Left lobe of liver (tissue), 2 donors: ENCODE measurements at regions not wholly inside any gene's neighbourhood (a gene's known extent, or its start where the extent isn't known, plus 50 kb on each side); places are given as distances from the start of the nearest gene placed in this dataset.

ENCODE experiments used
- ATAC-seq: fragments of 200-7000 bp; cut with Tn5 transposase; one replicate; pipeline ENCODE4 v1.9.1; 2020; ENCODE audit warnings: mild to moderate bottlenecking, moderate library complexity
- DNase-seq: peaks from one replicate; pipeline ENCODE4 v3.0.0-alpha.2; 2020; ENCODE audit warnings: low spot score
- donor health status: DM: no; HTN: no; CAD: no; lungs with moderate emphysema.
- donor health status: DM: no; HTN: yes; CAD: no.

DNA sequence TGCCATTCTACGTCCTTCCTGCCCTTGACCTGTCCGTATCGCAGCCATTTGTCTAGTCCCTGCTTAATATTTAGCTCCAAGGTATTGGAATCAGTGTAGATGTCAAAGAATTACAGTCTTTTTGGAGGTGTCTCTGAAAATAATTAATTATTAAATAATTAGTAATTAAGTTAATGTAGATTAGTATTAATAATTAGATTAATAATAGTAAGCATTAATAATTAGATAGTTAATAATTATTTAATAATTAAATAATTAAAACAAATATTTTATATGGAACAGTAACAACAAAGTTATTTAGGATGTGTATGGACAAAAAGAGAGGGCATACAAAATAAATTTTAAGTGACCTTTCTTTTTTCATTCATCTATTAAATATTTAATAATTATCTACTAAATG lies 639.6 kb downstream of the AACS start:
- DNase-seq = no peak
- no peak for ATAC-seq

DNA sequence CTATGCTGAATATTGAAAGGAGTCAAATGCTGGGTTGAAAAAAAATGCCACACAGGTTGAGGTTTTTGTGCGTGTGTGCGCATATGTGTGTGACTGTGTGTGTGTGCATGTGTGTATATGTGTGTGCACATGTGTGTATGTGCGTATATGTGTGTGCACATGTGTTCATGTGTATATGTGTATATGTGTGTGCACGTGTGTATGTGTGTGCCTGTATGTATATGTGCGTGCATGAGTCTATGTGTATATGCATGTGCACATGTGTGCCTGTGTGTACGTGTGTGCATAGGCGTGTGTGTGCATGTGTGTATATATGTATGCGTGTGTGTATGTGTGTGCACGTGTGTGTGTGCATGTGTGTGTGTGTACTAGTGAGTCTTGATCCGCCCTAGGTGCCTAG lies 655.7 kb downstream of the AACS start:
- DNase-seq = no peak
- no peak for ATAC-seq

DNA sequence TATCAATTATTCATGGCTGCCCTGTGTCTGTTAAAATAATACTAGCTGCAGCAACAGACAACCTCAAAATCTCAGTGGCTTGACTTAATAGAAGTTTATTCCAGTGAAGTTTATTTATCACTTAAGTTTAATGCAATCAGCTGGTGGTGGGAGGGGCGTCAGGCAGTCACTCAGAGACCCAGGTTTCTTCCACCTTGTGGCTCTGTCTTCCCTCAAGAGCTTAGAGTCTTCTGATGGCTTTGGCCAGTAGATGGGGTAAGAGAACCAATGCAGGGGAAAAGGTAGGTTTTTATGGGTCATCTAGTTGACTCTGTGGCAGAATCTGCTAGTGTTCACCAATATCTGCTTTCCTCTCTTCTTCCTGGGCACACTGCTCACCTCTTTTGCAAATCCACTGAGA lies 668.9 kb downstream of the AACS start:
- DNase-seq (no peak), ATAC-seq (no peak)

DNA sequence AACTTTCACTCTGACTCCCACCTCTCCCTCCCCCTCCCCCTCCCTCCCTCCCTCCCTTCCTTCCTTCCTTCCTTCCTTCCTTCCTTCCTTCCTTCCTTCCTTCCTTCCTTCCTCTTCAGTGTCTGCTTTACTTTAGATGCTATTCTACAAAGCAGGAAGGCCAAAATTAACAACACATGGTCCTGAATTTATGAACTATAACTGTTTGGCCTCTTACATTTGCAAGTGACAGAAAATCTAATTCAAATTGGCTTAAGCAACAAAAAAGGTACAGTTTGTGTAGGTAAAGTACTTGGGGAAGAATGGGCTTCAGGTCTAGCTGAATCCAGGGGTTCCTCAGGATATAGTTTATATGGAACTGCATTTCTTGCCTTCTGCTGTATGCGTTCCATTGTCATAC lies 673.0 kb downstream of the AACS start:
- ATAC-seq (no peak), DNase-seq (no peak)

DNA sequence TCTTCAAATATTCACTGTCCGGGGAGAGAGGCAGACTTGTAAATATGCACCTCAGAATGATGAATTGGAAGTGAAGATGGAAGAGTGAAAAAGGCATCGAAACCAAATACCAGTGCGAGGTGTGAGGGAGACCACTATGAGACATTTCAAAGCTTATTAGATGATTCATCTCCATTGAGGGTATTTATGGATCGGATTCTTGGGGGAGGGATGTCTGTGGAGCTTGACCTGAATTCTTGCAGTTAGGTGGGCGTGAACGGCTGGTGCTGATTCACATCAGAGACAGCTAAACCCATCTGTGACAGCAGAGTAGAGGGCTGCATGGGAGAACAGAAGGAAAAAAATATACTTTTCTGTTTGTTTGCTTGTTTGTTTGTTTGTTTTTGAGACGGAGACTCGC lies 677.2 kb downstream of the AACS start:
- ATAC-seq (no peak), DNase-seq (no peak)

DNA sequence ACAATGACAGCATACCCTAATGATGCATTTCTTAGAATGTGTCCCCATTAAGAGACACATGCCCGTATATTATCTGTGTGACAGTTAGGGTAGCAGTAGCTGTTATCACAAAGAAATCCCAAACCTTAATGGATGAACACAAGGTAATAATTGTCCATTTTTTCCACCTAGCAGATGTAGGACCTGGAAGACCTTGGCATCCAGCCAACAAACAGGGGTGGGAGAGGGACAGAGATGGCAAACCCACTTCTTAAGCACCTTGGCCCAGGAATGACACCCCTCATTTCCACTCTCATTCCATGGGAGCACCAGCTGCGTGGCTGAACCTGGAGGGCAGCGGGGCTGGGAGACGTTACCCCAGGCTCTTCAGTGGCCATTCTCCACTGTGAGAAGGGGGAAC lies 679.0 kb downstream of the AACS start:
- no peak for ATAC-seq
- DNase-seq = no peak

DNA sequence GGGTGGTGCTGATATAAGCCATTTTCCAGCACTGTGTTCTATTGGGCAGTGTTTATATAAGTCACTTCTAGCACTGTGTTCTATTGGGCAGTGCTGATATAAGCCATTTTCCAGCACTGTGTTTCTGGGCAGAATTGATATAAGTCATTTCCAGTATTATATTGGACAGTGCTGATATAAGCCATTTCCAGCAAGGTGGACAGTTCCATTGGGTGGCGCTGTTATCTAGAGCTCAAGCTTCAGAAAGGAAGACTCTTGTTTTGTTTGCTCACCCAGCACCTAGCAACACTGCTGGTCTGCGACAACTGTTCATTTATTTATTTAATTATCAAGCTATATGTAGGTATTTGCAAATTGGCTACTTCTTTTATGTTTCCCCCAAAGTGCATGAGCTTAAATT lies 690.3 kb downstream of the AACS start:
- no peak for ATAC-seq
- DNase-seq = no peak

DNA sequence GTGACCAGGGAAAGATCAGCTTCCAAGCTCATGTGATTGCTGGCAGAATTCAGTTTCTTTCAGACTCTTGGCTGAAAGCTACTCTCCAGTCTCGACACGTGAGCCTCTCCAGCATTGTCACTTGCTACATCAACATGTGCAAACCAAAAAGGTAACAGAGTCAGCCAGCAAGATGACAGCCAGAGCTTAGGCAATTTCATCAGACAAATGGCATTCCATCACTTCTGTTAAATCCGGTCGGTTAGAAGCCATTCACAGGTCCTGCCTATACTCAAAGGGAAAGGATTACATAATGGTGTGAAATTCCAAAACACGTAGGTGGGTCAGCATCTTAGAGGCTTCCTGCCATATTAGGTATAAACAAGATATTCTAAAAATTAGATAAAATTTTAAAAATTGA lies 700.9 kb downstream of the AACS start:
- ATAC-seq = no peak

DNA sequence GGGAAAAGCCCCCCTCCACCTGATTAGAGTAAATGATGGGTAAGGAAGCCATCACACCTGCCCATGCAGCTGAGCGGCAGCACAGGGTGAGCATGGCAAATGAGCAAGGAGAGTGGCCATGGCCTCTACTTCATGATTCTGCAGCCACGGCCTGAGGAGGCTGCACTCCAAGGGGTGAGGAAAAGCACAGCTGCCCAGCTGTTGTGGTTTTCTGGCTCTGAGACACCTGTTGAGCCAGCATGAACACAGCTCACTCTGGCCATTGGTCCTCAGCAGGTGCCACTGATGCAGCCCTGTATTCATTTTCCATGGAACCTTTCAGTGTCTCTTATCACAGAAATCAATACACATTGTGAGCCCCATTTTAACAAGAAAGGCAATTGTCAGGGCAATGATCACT lies 707.2 kb downstream of the AACS start:
- ATAC-seq (no peak), DNase-seq (no peak)

More for the DNA sequence above, 700.9 kb downstream of the AACS start:
- DNase-seq = no peak

DNA sequence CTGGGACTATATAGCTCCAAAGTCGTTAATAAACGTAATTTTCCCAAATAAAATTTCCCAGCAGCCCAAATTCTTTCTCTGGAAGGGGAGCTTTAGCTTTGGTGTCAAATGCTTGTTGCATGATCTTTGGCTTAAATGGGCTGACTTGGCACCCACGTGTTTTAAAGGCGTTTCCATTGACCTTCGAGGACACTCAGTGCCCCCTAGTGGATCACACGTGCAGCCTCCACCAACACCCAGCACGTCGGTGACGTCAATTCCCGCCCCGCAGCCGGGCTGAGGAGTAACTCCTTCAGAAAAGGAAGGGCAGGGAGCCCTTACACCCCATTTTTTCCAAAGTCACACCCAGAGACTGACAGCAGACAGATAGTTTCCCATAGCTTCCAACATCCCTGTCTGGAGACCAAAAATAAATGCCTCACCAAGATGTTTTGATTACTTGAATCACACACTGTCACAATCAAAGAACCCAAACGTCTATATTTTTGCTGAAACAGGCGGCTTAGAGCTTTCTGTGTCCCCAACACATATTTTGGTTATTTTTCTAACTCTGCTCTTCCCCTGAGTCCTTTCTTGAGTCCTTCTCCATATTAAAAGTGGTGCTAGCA lies 707.9 kb downstream of the AACS start:
- ATAC-seq (peak; percentile 79), DNase-seq (no peak)

DNA sequence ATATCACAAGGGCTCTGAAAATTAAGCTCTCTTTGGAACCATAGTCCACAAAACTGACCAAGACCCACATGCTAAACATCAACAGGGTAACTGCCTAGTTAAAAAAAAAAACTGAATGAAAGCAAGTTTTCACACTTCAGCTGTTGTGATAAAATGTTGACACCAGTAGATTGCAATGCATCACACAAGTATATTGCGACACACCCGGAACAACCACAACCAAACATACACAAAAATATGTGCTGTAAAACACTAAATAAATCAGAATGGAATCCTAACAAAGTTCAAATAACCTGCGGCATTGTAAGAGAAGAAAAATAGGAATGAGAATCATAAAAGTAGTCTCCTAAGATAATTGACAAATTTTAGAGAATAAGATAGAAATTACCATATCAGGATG lies 710.3 kb downstream of the AACS start:
- ATAC-seq = no peak

DNA sequence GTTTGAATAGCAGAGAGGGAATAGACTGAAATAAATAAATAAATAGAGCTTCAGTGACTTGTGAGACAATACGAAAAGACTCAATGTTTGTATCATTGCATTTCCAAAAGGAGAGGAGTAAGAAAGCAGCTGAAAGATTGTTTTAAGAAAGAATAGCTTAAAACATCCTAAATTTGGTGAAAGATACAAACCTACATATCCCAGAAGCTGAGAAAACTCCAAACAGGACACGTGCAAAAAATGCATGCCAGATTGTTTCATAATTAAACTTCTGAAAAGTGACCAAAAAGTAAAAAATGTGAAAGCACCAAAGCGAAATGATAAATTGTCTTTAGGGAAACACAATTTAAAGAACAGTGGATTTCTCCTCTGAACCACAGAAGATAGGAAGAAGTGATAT lies 711.0 kb downstream of the AACS start:
- no peak for ATAC-seq
- no peak for DNase-seq

More for the DNA sequence above, 710.3 kb downstream of the AACS start:
- no peak for DNase-seq

DNA sequence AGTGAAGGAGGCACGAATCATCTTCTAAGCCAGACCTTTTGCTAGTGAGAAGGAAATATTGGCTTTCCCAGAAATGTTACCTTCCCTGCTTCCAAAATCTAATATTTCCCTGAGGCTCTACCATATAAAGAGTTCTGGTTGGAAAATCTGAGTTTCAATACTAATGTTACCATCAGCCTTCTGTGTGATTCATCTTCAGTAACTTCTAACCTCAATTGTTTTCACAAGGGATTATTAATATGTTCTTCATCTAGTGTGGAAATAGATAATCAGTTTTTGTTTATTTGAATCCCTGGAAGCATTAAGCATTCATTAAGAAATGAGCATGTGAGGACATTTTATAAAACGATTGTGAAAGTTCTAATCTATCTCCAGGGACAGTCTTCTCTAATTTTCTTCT lies 720.9 kb downstream of the AACS start:
- DNase-seq (no peak), ATAC-seq (no peak)

DNA sequence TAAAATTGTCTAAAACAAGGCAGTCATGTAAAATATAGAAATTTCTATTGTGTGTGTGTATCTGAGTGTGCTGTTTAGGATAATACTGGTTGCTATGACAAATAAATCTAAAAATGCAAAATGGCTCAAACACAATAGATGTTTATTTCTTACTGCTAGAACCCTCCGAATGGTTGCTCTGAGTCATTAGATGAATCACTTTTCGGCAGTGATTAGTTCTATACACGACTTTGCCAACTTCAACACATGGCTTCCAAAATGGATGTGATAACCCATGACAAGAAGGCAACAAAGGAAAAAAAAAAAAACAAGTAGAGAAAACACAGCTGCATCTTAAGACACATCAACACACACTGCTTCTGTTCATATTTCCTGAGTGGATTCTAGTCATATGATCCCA lies 729.2 kb downstream of the AACS start:
- ATAC-seq (no peak), DNase-seq (no peak)

DNA sequence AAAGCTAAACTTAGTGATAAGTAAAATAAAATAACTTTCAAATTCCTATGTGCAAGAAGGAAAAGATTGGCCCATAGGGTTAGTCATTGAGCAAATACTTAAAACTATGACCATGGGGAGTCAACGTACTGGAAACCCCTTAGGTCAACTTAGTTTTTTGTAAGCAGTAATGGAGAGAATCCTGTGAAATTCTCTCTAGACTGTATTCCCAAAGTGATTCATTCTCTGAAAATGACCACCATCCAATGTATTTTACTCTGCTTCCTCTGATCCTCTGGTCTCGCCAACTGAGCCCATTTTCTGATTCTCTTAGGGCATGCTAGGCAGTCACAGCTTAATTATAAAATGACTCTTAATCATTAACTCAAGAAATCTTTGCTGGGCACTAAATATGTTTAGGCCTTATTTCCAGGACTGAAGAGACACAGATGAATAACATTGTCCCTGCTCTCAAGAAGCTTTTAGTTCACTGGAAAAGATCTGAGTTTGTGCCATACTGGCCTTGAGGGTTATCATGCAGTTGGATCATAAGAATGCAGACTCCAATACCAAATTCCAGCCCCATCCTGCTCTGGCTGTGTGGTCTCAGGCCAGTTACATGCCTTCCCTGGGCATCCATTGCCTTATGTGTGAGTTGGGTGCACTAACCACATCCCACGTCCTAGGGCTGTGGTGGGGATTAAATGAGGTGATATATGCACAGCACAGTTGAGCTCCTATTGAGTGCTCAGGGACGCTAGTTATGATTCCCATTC lies 732.4 kb downstream of the AACS start:
- no peak for ATAC-seq
- no peak for DNase-seq

DNA sequence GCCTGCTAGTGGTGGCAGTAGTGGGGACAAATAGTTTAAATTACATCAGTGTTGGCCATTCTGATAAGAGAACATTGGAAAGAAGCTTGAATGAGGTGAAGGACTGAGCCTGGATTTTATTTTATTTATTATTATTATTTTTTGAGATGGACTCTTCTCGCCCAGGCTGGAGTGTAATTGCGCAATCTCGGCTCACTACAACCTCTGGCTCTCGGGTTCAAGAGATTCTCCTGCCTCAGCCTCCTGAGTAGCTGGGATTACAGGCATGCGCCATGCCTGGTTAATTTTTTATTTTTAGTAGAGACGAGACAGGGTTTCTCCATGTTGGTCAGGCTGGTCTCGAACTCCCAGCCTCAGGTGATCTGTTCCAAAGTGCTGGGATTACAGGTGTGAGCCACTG lies 739.4 kb downstream of the AACS start:
- DNase-seq = no peak
- ATAC-seq = no peak

DNA sequence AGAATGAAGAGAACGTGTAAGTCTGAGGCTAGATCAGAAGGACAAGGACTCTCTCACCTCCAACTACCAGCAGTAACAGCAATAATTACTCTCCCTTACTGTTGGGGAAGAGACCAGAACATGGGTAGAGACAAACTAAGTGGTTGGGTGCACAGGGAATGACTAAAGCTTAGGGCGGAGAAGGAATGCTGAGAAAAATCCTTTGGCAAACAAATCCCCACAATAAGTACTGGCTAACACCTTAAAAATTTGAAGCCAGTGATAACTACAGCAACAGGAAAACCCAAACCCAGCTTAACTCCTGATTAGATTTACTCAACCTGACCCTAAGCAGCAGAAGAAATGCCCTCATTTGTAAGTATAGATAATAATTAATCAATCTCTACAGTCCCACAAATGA lies 759.0 kb downstream of the AACS start:
- ATAC-seq = no peak
- no peak for DNase-seq

DNA sequence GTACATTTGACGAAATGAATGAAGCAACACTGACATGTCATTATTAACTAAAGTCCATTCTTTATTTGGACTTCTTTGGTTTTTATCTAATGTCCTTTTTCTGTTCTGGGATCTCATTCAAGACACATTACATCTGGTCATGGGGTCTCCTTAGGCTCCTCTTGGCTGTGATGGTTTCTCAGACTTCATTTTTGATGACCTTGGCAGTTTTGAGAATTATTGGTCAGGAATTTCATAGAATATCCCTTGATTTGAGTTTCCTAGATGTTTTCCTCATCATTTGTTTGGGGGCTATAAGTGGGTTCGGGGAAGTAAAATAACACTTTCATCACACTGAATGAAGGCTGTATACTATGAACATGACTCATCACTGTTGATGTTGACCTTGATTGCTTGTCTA lies 770.6 kb downstream of the AACS start:
- DNase-seq (no peak), ATAC-seq (no peak)

DNA sequence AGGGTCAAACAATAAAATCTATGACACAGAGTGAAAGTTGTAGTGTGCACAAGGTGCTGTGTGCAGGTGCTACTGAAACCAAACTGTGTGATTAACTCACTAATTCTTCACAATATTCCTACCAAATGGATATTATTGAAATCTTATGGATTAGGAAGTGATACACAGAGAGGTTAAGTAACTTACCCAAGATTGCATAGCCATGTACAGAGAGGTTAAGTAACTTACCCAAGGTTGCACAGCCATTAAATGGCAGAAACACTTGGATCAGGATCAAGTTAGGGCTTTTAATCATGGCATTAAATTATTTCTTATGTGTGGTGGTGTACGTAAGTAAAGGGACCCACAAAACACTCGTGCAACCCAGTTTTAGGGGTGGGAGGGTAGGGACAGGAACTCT lies 771.4 kb downstream of the AACS start:
- ATAC-seq (no peak), DNase-seq (no peak)

DNA sequence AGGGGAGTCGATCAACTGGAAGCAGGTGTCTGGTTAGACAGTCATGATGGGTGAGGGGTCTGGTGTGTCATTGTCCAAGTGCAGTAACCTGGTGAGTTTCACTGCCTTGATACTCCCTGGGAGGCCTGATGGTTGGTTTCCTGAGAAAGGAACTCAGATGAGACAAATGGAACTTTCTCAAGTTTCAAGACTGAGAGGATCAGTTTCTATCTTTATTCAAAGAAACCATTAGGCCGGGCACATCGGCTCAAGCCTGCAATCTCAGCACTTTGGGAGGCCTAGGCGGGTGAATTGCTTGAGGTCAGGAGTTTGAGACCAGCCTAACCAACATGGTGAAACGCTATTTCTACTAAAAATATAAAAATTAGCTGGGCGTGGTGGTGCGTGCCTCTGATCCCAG lies 776.1 kb downstream of the AACS start:
- ATAC-seq (no peak), DNase-seq (no peak)

DNA sequence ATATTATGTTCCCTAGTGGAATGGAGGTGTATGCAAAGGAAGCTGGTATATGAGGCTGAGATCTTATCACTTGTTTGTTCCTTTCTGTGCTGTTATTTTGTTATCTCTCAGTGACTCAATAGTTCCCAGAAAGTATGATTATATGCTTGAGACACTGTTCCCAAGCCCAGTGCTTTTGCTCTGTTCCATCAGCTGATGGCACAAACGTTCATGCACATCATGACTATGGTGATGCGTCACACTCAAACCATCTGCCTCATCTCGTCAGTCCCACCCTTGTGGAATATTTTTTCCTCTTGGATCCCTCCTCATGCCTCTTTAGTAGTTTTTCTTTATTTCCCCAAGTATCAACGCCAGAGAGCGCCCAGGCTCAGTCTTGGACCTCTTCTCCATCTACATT lies 786.9 kb downstream of the AACS start:
- ATAC-seq (no peak), DNase-seq (no peak)

DNA sequence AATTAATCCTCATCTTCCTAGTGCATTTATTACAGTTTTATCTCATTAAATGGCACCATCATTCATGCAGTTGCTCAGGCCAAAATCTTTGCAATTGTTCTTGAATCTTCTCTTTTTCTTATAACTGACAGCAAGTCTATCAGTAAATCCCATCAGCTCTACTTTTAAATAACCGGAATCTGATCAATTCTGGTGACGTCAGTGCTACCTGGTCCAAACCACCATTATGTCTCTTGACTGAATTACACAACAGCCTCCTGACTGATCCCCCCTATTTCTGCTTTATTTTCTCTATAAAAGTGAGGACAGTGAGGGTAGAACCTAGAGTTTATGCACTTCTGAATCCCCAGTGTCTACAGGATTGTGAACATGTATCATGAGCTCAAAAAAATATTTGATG lies 787.4 kb downstream of the AACS start:
- ATAC-seq (no peak), DNase-seq (no peak)

DNA sequence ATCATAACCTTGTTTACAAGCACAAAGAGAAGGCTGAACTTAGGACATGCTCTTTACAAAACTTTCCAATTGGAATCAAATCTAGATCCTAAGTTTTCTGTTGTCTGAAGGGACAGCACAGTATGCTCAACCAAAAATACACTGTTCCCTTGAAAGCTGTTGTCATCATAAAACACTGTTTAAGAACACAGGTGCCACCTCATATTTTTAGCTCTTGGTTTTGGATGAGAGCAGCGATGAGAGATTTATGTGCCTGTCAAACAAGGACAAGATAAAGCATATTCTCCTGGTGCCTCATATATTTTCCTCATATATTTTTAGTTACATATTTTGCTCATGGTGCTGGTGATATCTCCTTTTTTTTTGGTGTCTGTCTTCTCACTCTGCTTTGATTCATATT lies 788.4 kb downstream of the AACS start:
- DNase-seq (no peak), ATAC-seq (no peak)
